GM18505 (cell line): ENCODE measurements at regions not wholly inside any gene's neighbourhood (a gene's known extent, or its start where the extent isn't known, plus 50 kb on each side); places are given as distances from the start of the nearest gene placed in this dataset.
"Not testable (repeated sequence)": the region's sequence is repeated elsewhere in the genome, so short reads cannot be mapped to it uniquely, and the experiment has no call there.

Source experiments
- ATAC-seq: cut with Tn5 transposase; IDR thresholded peaks from one replicate; pipeline ENCODE4 v1.9.1; 2021; ENCODE audit not compliant: unreplicated experiment
- POLR2A ChIP-seq: IDR thresholded peaks from 4 replicates; pipeline ENCODE4 v1.6.1; 2011; ENCODE audit warnings: borderline replicate concordance; ENCODE audit not compliant: insufficient read depth, insufficient read length; ENCODE audit errors: extremely low read depth

DNA sequence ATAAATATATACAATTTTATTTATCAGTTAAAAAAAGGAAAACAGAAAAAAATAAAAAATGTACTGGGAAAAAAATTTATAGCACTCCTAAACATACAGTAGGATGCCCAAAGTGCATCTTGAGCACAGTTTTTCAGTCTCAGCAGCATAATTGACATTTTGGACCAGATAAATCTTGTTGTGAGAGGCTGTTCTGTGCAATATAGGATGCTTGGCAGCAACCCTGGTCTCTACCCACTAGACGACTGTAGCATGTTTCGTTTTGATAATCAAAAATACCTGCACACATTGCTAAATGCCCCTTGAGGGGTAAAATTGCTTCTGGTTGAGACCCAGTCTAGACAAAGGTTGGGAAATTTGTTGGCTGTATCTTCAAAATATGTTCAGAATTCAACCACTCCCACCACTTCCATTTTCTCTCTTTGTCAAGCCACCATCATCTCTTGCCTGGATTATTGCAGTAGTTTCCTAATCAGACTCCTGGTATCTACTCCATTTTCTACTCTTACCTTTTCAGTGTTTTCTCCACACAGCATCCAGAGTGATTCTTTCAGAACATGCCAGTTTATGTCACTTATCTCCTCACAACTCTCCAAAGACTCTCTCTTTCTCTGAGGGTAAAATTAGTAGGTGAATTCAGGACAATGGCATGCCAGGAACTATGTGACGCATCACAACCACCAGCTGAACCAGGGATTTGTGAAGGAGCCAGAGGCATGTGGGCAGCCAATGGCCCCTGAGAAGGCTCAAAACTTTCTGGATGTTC lies 91.4 kb downstream of the GPR85 start:
- ATAC-seq, result no peak
- no peak for TF ChIP-seq POLR2A

DNA sequence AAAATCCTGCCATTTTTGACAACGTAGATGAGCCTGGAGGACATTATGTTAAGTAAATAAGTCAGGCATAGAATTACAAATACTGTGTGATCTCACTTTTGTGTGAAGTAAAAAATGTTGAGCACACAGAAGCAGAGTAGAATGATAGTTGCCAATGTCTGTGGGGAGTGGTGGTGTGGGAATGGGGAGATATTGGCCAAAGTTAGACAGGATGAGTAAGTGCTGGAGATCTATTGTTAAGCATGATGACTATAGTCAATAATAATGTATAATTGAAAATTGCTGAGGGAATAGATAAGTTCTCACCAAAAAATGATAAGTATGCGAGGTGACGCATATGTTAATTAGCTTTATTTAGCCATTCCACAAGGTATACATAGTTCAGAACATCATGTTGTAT lies 92.0 kb downstream of the GPR85 start:
- TF ChIP-seq POLR2A, result no peak
- ATAC-seq, result no peak

DNA sequence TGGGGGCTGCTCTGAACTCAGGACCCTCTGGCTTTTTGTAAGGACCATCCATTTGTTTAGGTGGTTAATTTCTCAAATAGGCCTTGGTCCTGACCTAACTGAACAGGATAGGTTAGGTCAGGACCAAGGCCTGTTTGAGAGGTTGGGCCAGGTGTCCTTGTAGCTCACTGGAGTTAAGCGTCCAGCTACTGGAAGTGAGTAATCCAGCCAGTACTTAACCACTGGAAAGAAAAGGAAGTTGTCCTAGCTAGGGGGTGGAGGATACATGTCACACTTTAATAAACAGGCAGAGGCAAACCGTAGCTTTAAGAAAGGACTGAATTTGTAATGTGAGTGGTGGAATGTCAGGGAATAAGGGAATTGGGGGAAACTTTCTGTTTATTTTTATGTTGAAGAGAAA lies 96.0 kb downstream of the GPR85 start:
- TF ChIP-seq POLR2A, result no peak
- no peak for ATAC-seq

DNA sequence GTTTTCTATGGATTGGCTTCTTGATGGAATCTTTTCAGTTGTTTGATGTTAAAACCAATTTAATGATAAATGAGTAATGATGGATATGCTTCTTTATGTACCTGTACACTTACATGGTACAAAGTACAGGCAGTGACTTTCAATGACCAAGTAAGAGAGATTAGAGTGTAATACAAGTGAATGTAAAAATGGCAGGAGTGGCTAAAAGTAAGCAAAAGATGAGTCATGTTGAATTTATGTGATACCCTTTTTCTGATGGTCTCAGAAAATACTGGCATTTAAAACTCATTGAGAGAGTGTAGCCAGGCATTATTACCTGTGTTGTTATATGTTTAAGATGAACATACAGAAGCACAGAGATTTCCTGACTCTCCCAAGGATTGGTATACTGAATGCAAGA lies 97.1 kb downstream of the GPR85 start:
- TF ChIP-seq POLR2A, result no peak
- no peak for ATAC-seq

DNA sequence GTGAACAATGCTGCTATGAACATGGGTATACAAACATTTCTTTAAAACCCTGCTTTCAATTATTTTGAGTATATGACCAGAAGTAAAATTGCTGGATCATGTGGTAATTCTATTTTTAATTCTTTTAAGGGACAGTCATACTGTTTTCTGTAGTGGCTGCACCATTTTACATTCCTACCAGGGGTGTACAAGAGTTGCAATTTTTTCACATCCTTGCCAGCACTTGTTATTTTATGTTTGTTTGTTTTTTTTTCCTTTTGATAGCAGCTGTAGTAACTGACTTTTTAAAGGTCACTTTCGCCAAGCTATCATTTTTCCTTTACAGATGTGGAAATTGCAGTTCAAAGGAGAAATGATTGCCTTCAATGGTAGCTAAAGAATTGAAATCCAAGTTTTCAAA lies 99.5 kb downstream of the GPR85 start:
- no peak for ATAC-seq

DNA sequence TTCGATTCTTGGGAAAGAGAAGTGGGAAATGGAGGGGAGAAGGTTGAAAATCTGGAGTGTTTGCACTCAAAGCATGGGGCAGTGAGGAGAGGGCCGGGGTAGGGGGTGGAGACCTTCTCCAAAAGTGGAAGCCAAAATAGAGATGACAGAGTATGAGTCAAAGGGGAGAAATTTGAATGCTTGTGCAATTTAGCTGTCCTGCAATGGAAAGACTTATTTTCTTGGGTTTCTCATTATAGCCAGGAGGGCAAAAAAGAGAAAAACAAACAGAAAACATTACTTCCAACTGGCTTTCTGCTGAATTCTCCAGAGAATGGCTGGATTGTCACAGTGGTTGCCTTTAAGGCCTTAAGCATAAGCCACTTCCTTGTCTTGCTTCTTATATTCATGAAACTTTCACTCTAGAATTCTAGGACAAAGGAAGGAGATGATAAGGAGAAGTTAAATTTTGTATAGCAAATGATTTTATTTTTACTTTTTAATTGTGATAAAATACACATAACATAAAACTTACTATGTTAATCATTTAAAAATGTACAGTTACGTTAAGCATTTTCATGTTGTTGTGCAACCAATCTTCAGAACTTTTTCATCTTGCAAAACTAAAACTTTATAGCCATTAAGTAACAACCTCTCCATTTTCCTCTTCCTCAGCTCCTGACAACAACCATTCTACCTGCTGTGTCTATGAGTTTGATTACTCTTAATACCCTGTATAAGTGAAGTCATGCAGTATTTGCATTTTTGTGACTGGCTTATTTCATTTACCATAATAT lies 100.2 kb downstream of the GPR85 start:
- no peak for TF ChIP-seq POLR2A
- ATAC-seq, result no peak

More for the DNA sequence above, 99.5 kb downstream of the GPR85 start:
- TF ChIP-seq POLR2A, result no peak

DNA sequence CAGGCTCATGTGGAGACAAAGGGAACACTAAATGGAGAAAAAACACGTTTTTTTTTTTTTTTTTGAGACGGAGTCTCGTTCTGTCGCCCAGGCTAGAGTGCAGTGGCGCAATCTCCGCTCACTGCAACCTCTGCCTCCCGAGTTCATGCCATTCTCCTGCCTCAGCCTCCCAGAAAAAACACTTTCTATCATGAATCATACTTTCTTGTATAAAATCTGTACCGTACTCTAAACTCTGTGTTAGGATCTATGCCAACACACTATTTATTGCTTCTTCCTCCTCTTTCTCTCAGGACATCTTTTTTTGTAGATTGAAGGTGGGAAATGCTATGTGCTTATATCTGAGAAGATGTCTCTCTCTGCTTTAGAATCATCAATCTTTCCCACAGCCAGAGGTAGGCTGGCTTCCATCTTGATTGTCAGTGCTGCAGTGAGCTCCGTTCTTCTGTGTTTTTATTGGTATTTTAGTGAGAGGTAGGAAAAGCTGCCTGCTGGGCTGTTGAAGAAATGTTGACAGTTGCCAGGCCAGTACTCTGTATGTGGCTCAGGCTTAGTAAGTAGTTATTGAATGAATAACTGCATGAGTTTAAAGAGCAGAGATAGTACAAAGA lies 101.1 kb downstream of the GPR85 start:
- TF ChIP-seq POLR2A, result no peak
- no peak for ATAC-seq

DNA sequence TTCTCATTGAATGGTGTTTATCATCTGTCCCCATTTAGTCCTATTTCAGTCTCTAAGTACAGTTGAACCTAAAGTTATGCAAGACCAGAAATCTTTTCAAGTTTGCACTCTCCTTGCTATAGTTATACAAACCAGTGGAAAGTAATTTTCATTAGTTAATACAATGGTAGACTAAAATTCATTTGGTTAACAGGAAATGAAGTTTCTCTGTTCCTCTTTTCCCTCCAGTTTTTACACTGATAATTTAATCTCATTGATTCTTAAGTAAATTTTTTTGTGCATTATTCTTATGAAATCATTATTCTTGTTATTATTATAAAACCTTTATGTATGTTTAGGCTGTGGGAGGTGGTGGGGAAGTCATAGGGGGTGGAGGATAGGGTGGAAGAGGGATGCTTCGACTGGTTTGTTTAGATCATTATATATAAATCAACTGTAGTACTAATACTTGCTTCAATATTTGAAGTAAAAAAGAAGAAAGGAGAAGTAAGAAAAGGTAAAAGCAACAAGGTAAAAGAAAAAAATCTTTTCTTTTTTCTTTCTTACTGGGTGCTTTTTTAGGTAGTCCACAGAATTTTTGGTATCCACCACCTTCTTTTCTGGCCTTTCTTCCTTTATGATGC lies 104.1 kb downstream of the GPR85 start:
- peak; percentile 77 for ATAC-seq
- no peak for TF ChIP-seq POLR2A

DNA sequence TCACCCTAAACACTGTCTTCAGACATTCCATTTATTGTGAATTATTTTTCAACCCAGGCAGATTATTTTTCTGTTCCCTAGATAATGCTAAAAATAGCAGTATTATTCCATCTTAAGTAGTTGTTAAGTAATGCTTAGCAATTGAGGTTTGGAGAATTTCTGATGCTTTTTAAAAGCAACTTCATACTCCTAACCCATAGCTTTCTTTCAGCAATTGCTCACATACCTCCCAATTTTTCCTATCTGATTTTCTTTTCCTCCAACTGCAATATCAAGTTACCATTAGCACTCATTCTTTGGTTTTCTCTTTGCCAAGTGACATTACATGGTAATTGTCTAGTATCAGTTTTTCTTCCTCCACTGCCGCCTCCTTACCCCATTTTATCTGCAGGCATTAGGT lies 104.7 kb downstream of the GPR85 start:
- no peak for TF ChIP-seq POLR2A
- peak; percentile 21 for ATAC-seq

DNA sequence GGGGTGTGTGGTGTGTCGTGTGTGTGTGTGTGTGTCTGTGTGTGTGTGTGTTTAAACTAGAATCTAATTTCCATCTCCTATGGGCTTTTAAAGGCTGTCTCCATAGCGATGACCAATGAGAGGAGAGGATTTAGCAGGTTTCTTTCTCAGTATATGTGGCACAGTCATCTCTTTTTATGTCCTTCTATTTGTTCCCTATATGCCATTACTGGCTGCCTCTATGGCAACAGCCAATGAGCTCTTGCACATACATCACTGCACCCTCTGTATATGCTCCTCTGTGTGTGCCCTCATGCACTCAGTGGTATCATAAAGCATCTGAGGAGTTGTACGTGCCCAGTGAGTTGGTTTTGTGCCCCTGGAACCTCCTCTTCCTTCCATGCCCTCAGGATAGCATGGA lies 107.6 kb downstream of the GPR85 start:
- not testable (repeated sequence) for ATAC-seq

DNA sequence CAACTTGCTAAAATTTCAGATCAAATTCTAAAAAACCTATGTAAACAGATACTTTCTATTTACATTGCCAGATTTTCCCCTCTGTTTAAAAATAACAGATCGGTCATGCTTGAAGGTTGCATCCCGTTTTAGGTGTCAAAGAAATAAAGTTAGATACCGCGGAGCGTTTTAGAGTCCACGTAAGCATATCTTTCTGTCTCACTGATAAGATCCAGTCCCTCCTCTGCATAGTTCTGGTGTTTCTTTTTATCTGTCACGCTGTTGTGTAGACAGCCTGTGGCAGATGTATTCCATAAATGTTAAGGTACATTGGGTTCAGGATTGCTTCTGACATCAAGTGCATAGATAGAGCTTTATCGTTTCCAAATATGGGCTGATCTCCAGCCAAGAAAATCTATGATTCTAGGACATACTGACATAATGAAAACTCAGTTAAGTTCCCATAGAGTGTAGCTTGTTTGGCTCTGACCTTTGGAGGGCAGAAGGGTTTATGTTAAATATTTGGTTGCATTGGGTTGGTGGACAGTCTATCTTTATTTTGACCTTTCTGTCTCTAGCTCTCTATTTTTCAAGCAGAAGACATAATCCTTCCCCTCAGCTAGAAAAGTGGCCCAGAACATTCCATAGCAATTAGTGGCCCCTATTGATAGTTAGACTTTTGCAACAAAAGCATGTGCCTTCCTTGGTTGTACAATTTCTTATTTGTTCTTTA lies 109.2 kb downstream of the GPR85 start:
- peak; percentile 48 for ATAC-seq

DNA sequence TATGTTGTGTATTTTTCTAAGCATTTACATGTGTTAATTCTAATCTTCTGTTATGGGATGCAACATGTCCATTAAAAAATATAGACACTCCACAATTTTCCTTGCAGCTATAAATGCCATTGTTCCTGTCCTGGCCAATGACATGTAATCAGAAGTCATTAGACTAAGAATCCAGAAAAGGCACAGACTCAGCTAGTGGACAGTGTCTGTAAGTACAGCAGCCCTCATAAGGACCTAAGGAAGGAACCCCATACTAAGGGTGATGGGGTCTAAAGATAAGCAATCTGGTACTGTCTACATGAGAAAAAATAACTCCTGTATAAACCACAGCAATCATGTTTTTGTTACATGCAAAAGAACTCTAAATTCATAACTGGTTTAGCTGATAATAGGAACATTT lies 115.9 kb downstream of the GPR85 start:
- ATAC-seq, result peak; percentile 73
- TF ChIP-seq POLR2A, result no peak

DNA sequence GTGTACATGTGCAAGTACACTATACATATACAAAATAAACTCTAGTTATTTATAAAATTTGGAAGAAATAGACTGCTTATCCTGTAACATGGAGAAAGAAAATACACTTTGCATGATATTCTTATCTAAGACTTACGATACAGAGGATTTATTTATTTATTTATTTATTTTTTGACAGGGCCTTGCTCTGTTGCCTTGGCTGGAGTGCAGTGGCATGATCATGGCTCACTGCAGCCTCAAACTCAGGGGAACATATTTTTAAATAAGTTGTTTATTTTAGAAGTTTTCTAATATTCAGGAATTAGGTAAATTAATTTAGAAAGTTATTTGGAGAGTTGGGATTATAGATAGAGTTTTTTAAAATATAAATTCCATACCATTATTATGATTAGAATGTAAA lies 116.7 kb downstream of the GPR85 start:
- TF ChIP-seq POLR2A, result no peak
- no peak for ATAC-seq
